RWPE1 (cell line): ENCODE measurements at regions not wholly inside any gene's neighbourhood (a gene's known extent, or its start where the extent isn't known, plus 50 kb on each side); places are given as distances from the start of the nearest gene placed in this dataset.

Experiments used
- CTCF ChIA-PET: fragments of 350-600 bp; sonication (Branson Sonifier 250); formaldehyde crosslinking; extraction: SDS; loops from one replicate; lab custom pipeline; 2021; lab: Yijun Ruan, JAX
- POLR2A ChIA-PET: fragments of 400-600 bp; formaldehyde crosslinking; extraction: SDS; loops from one replicate; lab custom pipeline; 2020; ENCODE audit warnings: antibody characterized with exemption; ENCODE audit not compliant: low non-redundant PET; lab: Yijun Ruan, JAX
- DNase-seq: peaks from one replicate; pipeline ENCODE4 v3.0.0; 2012; ENCODE audit warnings: low spot score
- H3K27ac ChIP-seq: fragments of 450-650 bp; 2 replicates; pipeline ENCODE4 v1.5.1; 2017
- TF ChIP-seq, protein P1 (sequence below): fragments of 450-650 bp; conservative IDR thresholded peaks from 2 replicates; pipeline ENCODE4 v1.5.1; 2017; ENCODE audit warnings: low read depth, mild to moderate bottlenecking

DNA sequence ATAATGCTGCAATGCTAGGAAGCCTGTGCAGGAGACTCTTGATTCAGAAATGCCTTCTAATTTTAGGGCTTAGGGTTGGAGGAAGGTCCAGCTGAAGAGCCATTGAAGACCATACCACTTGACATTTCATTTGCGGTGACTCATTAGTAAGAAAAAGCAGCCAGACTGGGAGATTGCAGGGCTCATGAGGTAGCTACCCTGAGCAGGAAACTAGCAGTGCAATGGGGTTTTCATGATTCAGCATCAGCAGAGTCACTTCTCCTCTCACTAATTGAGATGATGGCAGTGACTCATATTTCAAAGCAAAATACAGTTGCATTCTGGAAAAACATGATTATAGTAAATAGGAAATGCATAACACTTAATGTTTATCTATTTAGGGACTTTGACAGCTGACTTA is 434.1 kb downstream of the DNAJB9 start:
- DNase-seq: no peak
- ChIA-PET POLR2A (no interaction called here), CTCF (no interaction called here)
- H3K27ac ChIP-seq: no peak overlapping the region
- TF ChIP-seq, protein P1, sequence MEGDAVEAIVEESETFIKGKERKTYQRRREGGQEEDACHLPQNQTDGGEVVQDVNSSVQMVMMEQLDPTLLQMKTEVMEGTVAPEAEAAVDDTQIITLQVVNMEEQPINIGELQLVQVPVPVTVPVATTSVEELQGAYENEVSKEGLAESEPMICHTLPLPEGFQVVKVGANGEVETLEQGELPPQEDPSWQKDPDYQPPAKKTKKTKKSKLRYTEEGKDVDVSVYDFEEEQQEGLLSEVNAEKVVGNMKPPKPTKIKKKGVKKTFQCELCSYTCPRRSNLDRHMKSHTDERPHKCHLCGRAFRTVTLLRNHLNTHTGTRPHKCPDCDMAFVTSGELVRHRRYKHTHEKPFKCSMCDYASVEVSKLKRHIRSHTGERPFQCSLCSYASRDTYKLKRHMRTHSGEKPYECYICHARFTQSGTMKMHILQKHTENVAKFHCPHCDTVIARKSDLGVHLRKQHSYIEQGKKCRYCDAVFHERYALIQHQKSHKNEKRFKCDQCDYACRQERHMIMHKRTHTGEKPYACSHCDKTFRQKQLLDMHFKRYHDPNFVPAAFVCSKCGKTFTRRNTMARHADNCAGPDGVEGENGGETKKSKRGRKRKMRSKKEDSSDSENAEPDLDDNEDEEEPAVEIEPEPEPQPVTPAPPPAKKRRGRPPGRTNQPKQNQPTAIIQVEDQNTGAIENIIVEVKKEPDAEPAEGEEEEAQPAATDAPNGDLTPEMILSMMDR: no peak

DNA sequence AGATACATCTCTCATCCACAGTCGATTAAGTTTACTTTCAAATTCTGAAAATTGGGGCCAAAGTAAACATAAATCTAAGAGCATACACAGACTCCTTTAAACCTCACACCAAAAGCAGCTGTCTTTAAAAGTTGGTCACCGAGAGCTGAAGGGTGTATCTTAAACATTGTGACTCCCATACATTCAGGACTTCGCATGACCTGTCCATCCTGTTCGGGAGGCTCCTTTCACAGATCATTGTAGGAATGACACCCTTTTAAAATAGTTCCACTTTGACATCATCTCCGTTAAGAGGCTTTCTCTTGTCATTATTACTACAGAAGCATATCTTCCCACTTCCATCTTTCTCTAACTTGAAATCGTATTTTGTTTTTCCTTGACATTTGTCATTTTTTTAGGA is 440.0 kb downstream of the DNAJB9 start:
- H3K27ac ChIP-seq: no peak overlapping the region
- TF ChIP-seq, protein P1: no peak
- ChIA-PET POLR2A (no interaction called here), CTCF (interaction anchor here (0.6 kb wide), 3 partner anchors 11 to 109 kb away, joined by 3 to 9 read pairs (median 8); no protein-coding TSS in a partner anchor)
- no peak for DNase-seq

DNA sequence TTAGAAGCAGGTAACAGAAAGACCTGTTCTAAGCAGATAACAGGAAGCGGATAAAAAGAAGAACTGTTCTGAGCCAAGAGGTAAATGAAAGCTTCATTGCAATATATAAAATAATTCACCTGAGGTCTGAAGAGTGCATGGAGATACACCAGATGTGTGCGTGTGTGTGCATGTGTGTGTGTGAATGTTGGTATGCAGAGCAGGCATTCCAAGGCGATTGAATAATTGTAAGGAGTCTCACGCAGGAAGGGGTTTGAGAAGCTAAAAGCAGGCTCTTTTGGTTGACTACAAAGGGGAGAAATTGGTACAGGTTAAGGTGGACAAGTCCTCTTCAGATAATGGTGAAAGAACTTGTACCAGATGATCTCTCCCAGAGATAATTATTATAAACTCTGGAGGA is 450.6 kb downstream of the DNAJB9 start:
- ChIA-PET CTCF (interaction anchor here (0.6 kb wide), 2 partner anchors 10 to 90 kb away, joined by 3 to 9 read pairs; no protein-coding TSS in a partner anchor), POLR2A (no interaction called here)
- H3K27ac ChIP-seq: no peak overlapping the region
- DNase-seq: no peak
- TF ChIP-seq, protein P1: no peak

DNA sequence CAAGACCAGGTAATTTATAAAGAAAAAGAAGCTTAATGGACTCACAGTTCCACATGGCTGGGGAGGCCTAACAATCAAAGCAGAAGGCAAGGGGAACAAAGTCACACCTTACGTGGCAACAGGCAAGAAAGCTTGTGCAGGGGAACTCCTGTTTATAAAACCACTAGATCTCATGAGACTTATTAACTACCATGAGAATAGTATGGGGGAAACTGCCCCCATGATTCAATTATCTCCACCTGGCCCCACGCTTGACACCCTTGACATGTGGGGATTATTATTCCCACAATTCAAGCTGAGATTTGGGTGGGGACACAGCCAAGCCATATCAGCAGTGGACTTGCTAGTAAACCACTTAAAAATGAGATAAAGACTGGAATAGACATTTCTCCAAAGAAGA is 451.7 kb downstream of the DNAJB9 start:
- no peak for DNase-seq
- POLR2A ChIA-PET: no interaction called here
- CTCF ChIA-PET: no interaction called here
- no peak overlapping the region for H3K27ac ChIP-seq
- TF ChIP-seq, protein P1: no peak

DNA sequence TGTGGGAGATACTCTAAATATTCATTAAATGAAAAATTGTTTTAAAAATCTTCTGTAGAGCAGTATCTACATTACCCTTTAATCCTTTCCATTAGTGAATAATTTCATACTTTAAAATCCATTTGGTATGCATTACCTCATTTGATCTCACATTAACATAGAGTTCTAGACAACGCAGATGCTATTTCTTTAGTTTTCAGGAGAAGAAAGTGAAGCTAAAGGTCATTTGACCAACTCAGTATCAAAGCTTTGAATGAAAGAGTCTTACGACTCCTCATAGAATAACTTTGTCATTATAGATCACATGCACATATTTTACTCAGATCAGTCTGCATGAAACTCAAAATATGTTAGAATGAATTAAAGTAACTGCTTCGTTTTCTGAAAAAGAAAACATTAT is 460.2 kb downstream of the DNAJB9 start:
- no peak for DNase-seq
- H3K27ac ChIP-seq: no peak overlapping the region
- TF ChIP-seq, protein P1: no peak
- ChIA-PET CTCF (interaction anchor here (0.6 to 0.7 kb wide), 2 partner anchors 20 to 79 kb away, joined by 4 read pairs; no protein-coding TSS in a partner anchor), POLR2A (no interaction called here)

DNA sequence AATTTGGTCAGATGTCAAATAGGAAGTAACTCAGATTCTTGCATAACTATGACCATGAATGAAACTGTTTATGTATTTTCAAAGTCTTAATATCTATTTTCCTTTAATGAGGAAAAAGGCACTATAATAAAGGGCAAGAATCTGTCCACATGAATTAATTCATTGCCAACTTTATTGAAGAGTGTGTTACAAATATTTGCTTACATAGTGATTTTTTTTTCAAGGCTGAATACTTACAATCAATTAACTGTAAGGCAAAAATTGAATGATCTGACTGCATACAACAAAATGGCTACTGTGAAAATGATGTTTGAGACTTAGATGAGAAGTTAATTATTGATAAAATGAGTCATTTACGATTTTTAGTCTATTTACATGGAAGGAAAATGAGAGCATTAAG is 475.0 kb downstream of the DNAJB9 start:
- no peak for DNase-seq
- no peak overlapping the region for H3K27ac ChIP-seq
- TF ChIP-seq, protein P1: no peak
- CTCF ChIA-PET: no interaction called here
- POLR2A ChIA-PET: no interaction called here
